GM18951 (cell line): ENCODE measurements at regions not wholly inside any gene's neighbourhood (a gene's known extent, or its start where the extent isn't known, plus 50 kb on each side); places are given as distances from the start of the nearest gene placed in this dataset.

Experiments used
- POLR2A ChIP-seq: IDR thresholded peaks from 4 replicates; pipeline ENCODE4 v1.6.1; 2011; ENCODE audit warnings: mild to moderate bottlenecking; ENCODE audit not compliant: insufficient read length, insufficient read depth; ENCODE audit errors: extremely low read depth
- in situ Hi-C: fragments of 300-500 bp; cut with MboI; formaldehyde crosslinking; loops from one replicate; pipeline ENCODE4 v1.12.0; 2022; ENCODE audit warnings: low sequenced_read_pairs, mixed read lengths, inconsistent platforms; ENCODE audit not compliant: unreplicated experiment

DNA sequence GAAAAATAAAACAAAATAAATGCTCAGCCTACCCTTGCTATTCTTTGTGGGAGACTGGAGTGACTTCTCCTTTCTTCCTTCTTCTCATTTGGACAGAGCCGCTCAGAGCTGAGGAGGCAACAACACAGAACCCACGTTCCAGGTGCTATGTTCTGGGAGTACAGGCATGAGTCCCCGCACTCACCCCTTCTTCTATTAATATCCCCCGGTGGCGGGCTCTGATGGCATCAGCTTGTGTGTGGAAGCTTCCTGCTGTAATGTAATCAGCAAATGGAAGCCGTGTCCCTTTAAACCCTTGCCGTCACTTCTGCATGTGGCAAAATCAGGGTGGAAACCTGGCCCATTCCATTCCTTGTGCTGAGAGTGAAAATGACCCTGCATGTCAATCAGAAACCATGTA lies 116.9 kb upstream of the ADARB2 start:
- in situ Hi-C loops, result no loop called here
- no peak for TF ChIP-seq POLR2A

DNA sequence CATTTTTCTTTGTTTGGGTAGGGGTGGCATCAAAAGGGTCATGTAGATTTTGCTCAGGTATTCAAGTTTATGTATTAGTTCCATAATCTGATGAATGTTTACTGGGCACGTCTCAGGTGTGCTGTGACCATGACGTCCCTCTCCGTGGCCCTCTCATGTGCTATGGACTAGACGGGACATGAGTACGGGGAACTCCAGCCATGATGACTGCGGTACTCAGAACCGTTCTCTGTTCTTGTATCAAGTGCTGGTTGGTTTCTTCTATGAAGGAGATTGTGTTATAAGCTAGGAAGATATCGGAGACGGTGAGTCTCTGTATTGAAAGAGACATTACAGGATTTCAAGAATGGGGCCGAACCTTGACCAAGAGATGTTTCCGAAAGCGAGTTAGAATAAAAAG lies 116.5 kb upstream of the ADARB2 start:
- in situ Hi-C loops, result no loop called here

DNA sequence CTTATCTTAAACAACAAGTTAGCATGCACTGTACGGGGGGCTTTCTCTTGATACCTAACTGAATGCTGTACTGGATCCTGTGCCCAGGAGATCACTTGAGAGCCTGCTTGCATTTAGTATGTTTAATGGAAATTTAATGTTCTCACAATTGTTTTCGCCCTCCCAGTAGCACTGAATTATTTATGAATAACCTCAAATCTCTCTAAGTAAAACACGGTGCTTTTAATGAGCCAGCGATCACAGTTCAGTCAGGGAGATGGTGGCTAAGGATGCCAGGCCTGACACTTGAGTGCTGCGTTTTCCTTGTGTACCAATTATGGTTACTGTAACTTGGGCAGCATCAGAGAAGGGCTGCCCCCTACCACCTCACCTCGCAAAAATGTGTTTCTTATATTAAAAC lies 115.5 kb upstream of the ADARB2 start:
- no peak for TF ChIP-seq POLR2A

More for the DNA sequence above, 116.5 kb upstream of the ADARB2 start:
- TF ChIP-seq POLR2A, result no peak

DNA sequence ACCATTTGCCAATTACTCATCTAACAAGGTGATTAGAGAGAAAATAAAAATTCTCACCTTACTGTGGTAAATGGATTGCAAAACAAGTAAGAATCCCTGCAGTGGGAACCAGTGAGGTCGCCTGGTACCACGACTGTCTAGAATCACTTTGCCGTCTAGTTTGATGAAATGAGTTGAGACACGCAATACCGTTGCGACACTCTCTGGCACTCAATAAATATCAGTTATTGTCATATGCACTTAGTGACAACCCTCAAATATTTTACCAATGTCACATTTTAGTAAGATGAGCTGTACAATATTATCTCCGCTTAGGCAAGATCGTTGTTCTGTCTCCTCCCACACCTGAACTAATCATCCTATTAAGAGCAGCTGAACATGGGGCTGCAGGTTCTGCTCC lies 114.4 kb upstream of the ADARB2 start:
- TF ChIP-seq POLR2A, result no peak

More for the DNA sequence above, 115.5 kb upstream of the ADARB2 start:
- in situ Hi-C loops, result no loop called here

DNA sequence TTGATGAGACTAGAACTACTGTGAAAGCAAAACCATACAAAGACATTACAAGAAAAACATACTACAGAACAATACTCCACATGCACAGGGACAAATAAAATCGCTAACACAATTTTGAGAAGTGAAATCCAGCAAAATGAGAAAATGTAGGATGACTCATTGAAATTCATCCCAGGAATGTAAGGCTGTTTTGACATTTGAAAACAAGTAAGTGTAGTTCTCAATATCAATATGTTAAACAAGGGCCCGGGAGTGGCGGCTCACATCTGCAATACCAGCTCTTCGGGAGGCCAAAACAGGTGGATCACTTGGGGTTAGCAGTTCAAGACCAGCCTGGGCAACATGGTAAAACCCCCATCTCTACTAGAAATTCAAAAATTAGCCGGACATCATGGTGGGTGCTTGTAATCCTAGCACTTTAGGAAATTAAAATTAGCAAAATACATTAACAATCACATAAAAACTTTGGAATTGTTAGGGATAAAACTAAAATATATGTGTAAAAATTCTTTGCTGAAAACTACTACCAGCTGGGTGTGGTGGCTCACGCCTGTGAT lies 113.7 kb upstream of the ADARB2 start:
- in situ Hi-C loops, result no loop called here
- TF ChIP-seq POLR2A, result no peak

More for the DNA sequence above, 114.4 kb upstream of the ADARB2 start:
- in situ Hi-C loops, result no loop called here

DNA sequence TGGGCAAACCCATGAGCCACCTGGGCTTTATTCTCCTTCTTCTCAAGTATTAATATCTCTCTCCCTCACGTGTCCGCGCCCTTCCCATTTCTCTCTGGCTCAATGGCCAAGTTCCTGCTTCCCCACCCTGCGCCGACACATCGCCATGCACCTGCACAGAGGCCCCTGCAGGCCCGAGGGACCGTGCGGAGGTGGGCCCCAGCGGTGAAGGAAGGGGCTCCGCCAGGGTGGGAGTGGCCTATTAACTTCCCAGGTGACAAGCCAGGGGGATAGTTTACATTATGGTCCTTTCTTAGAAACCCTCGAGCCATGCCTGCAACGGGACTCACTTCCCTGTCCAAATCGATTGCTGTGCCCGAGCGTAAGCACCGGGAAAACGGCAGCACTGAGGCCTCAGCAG lies 110.0 kb upstream of the ADARB2 start:
- in situ Hi-C loops, result no loop called here
- no peak for TF ChIP-seq POLR2A

DNA sequence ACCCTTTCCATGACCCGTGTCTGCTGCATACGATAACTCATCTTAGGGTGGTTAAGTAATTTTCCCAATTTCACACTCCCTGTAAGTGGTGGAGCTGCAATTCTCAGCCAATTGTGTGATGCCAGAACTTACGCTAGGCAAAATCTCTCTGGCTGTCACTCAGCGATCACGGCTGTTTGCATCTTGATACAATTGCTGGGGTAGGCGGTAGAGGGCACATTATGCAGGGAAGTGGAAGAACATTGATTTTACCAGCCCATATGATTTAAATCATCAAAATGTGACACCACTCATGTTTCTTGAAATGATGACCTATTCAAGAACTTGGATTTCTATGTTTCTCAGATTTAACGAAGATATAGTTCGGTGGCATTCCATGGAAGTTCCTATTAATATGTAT lies 108.7 kb upstream of the ADARB2 start:
- in situ Hi-C loops, result no loop called here
- TF ChIP-seq POLR2A, result no peak

DNA sequence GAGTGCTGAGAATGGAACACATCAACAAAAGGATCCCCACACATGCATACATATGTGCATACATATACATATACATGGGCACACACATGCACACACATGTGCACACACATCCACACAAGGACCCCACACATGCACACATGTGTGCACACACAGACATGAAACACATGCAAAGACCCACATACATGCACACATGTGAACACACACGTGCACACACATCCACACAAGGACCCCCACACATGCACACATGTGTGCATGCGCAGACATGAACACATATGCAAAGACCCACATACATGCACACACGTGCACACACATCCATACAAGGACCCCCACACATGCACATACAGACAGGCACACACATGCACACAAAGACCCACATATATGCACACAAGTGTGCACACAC lies 104.4 kb upstream of the ADARB2 start:
- no peak for TF ChIP-seq POLR2A
- in situ Hi-C loops, result no loop called here

DNA sequence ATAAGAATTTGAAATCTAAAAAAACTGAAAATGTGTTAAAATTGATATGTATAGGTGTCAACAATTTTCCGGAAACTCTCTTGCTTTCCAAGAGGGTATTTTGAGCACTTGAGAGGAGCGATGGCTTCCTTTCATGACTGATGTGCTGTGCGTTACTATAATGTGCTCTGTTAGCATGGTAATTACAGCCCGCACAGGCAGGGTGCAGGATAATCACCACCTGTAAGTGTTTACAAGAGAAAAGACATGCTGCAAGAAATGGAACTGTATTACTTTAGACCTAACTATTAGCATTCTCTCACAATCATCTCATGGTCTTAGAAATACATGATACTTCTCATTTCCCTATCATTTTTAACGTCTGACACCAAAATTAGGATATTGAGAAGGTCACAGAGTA lies 92.4 kb upstream of the ADARB2 start:
- in situ Hi-C loops, result no loop called here

DNA sequence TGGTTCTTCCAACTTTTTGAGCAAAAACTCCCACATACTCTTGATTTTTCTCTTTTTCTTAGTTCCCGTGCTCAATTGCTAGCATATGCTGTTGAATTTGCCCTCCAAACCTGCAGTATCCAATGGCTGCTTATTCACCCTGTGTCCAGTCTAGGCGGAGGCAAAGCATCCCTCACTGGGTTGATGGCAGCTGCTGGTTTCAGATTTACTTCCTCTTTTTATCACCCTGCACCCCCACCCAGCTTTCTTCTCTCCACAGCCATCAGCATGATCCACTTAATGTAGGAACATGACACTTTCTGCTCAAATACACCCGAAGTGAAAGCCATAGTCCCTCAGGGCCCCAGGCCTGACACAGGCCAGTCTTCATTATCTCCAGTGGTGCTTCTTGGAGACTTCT lies 87.6 kb upstream of the ADARB2 start:
- in situ Hi-C loops, result no loop called here
- TF ChIP-seq POLR2A, result no peak

More for the DNA sequence above, 92.4 kb upstream of the ADARB2 start:
- TF ChIP-seq POLR2A, result no peak

DNA sequence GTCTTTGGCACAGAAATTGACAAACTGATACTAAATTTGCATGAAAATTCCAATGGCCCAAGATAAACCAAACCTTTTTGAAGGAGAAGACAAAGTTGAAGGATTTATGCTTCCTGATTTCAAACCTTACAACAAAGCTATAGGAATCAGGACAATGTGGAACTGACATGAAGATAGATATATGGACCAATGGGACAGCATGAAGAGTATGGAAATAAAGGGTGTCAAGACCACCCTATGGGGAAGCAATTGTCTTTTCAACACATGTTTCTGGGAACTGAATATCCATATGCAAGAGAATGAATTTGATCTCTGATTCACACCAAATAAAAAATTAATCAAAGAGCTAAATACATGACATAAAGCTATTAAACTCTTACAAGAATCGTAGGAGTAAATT lies 77.2 kb upstream of the ADARB2 start:
- in situ Hi-C loops, result no loop called here

DNA sequence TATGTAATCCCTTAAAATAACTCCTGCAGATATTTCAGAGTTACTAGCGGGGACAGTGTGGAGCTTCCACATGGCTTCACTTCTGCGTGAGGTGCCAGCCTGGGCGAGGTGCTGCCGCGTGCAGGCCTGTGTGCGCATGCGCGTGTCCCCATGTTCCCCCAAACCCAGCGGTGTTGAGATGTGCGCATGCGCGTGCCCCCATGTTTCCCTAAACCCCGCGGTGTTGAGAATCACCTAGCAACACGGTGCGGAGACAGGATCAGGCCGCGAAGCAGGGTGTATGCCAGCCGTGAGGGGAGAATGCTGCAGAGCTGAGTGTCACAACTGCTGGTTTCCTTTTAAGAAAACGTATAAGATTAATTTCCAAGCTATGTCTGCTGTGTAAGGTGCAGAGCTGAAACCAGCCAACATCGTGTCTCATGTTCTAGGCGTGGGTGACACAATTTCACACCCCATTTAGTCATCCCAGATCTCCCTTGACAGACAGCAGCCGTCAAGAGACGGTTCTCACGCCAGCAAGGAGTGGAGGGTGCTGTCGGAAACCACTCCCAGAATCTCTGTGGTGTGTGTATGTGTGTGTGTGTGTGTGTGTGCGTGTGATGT lies 71.9 kb upstream of the ADARB2 start:
- in situ Hi-C loops, result no loop called here
- no peak for TF ChIP-seq POLR2A

More for the DNA sequence above, 77.2 kb upstream of the ADARB2 start:
- no peak for TF ChIP-seq POLR2A

DNA sequence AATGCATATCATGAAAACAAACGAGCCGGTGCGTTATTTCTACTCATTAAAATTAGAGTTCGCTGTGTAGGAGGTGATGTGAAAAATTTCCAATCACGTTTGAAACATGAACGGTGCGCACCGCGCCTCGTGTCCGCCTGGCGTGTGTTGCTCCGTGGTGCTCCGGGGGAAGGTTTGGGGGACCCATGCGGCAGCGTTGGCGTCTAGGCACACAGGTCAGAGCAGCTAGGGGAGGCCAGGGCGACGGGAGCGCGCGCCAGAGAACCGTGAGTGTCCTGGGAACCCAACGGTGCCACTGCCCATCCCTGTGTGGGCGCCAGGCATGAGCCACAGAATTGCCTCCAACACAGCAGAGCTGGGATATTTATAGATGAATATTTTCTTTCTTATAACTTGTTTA lies 70.6 kb upstream of the ADARB2 start:
- in situ Hi-C loops, result no loop called here
- TF ChIP-seq POLR2A, result no peak

DNA sequence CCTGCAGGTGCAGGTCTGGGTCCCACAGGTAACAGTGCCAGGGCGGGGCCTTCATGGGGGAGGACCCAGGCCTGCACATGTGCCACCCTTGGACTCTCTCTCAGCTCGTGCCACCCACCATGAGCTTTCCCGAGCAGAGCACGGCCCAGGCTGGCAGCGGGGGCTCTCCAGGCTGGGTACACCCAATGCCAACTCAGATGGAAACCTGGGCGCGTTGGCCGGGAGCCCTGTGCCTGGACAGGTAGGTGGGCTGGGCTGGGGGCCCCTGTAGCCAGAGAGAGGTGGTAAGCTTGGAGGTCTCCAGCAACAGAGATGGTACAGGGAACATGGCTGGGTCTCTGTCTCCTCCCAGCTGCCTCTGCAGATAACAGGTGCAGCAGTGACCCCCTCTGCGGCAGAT lies 69.9 kb upstream of the ADARB2 start:
- in situ Hi-C loops, result no loop called here
- TF ChIP-seq POLR2A, result no peak
